Thyroid gland (tissue), 4 donors: ENCODE measurements at regions not wholly inside any gene's neighbourhood (a gene's known extent, or its start where the extent isn't known, plus 50 kb on each side); places are given as distances from the start of the nearest gene placed in this dataset.

ENCODE experiments used
- POLR2A ChIP-seq, 2 donors: fragments of 450-650 bp; IDR thresholded peaks; one replicate each; pipeline ENCODE4 v1.6.1; 2017; ENCODE audit warnings: antibody characterized with exemption in 2 of 2, mild to moderate bottlenecking in 2 of 2, moderate library complexity in 1 of 2
- TF ChIP-seq, protein P1 (sequence below), 6 experiments: fragments of 200-600 bp in 3 of 6; fragments of 450-650 bp in 3 of 6; sonication (generic) in 3 of 6; IDR thresholded peaks; one replicate each; pipeline ENCODE4 v1.5.1; 2016 to 2019; ENCODE audit warnings: antibody characterized with exemption in 6 of 6, mild to moderate bottlenecking in 2 of 6, inconsistent platforms in 1 of 6, moderate library complexity in 1 of 6

DNA sequence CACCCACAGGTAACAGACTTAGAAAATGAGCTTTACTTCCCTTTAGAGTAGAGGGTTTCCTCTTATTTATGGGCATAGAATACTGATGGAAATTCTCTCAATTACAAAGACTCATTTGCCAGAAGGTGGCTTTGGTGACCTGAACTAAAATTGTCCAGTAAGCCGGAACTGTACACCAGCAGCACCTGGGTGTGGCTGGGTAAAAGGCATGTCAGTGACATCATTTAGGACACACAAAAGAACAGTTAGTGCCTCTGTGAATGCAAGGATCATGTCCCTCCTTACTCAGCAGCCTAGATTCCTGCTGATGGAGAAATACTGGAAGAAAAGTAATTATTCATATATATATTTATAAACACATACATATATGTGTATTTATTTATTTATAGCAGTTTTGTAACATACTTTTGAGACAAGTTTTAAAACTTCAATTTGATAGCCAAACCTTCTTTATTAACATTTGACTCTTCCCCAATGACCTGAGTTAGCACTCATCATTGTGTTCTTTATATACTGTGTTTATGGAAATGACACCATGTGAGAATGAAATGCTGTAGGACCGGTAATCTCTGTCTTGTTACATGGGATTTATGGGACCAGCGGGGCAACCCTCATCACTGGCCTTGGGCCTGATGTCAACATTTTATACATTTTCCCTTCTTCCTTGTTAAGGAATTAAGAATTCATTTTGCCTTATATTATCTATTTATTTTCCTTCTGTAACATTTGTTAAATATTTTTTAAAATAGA is 274.4 kb downstream of the BRINP2 start:
- no peak for TF ChIP-seq POLR2A (IDR thresholded peaks at IDR 0.05)
- TF ChIP-seq, protein P1, sequence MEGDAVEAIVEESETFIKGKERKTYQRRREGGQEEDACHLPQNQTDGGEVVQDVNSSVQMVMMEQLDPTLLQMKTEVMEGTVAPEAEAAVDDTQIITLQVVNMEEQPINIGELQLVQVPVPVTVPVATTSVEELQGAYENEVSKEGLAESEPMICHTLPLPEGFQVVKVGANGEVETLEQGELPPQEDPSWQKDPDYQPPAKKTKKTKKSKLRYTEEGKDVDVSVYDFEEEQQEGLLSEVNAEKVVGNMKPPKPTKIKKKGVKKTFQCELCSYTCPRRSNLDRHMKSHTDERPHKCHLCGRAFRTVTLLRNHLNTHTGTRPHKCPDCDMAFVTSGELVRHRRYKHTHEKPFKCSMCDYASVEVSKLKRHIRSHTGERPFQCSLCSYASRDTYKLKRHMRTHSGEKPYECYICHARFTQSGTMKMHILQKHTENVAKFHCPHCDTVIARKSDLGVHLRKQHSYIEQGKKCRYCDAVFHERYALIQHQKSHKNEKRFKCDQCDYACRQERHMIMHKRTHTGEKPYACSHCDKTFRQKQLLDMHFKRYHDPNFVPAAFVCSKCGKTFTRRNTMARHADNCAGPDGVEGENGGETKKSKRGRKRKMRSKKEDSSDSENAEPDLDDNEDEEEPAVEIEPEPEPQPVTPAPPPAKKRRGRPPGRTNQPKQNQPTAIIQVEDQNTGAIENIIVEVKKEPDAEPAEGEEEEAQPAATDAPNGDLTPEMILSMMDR (IDR thresholded peaks at IDR 0.05) = no peak
